Uterus (tissue), 2 donors: ENCODE measurements at regions not wholly inside any gene's neighbourhood (a gene's known extent, or its start where the extent isn't known, plus 50 kb on each side); places are given as distances from the start of the nearest gene placed in this dataset.

Source experiments
- CTCF ChIP-seq, 4 experiments: fragments of 200-600 bp in 2 of 4; fragments of 450-650 bp in 2 of 4; sonication (generic) in 2 of 4; IDR thresholded peaks; one replicate each; pipeline ENCODE4 v1.5.1; 2016 to 2019; ENCODE audit warnings: antibody characterized with exemption in 4 of 4, mild to moderate bottlenecking in 2 of 4, moderate library complexity in 1 of 4
- POLR2A ChIP-seq, 2 donors: fragments of 450-650 bp; IDR thresholded peaks; one replicate each; pipeline ENCODE4 v1.6.1; 2016; ENCODE audit warnings: antibody characterized with exemption in 2 of 2, mild to moderate bottlenecking in 1 of 2, moderate library complexity in 1 of 2

GRCh38 chr1:81432654-81433109 is 368.1 kb upstream of the ADGRL2 start:
- TF ChIP-seq CTCF (IDR thresholded peaks at IDR 0.05) (no peak), POLR2A (IDR thresholded peaks at IDR 0.05) (no peak)
